Endothelial cell (in vitro differentiated cells): ENCODE measurements at regions not wholly inside any gene's neighbourhood (a gene's known extent, or its start where the extent isn't known, plus 50 kb on each side); places are given as distances from the start of the nearest gene placed in this dataset.

Experiments used
- DNase-seq: peaks from one replicate; pipeline ENCODE4 v3.0.0; 2021; ENCODE audit warnings: low spot score
- H3K27ac Mint-ChIP-seq: one replicate; pipeline ENCODE4 v1.8.0; 2021; ENCODE audit warnings: mixed read lengths, inconsistent platforms; ENCODE audit not compliant: unreplicated experiment
- H3K27me3 Mint-ChIP-seq: one replicate; pipeline ENCODE4 v1.8.0; 2021; ENCODE audit warnings: mild to moderate bottlenecking, moderate library complexity, mixed read lengths, inconsistent platforms; ENCODE audit not compliant: unreplicated experiment
- H3K36me3 Mint-ChIP-seq: one replicate; pipeline ENCODE4 v1.8.0; 2021; ENCODE audit warnings: mild to moderate bottlenecking, low read depth, mixed read lengths, inconsistent platforms; ENCODE audit not compliant: unreplicated experiment
- H3K4me1 Mint-ChIP-seq: one replicate; pipeline ENCODE4 v1.8.0; 2021; ENCODE audit warnings: mild to moderate bottlenecking, mixed read lengths, inconsistent platforms; ENCODE audit not compliant: unreplicated experiment
- H3K4me3 Mint-ChIP-seq: one replicate; pipeline ENCODE4 v1.8.0; 2021; ENCODE audit warnings: mild to moderate bottlenecking, mixed read lengths, inconsistent platforms; ENCODE audit not compliant: unreplicated experiment
- H3K9me3 Mint-ChIP-seq: one replicate; pipeline ENCODE4 v1.8.0; 2021; ENCODE audit warnings: mixed read lengths, inconsistent platforms; ENCODE audit not compliant: unreplicated experiment
- CTCF ChIP-seq: fragments of 200-600 bp; sonication (generic); IDR thresholded peaks from one replicate; pipeline ENCODE4 v1.5.0; 2021; ENCODE audit warnings: antibody characterized with exemption; ENCODE audit not compliant: unreplicated experiment

GRCh38 chr3:178120367-178120766, 415.9 kb upstream of the KCNMB2 start:
- no peak overlapping the region for H3K27ac Mint-ChIP-seq
- H3K4me3 Mint-ChIP-seq = no peak overlapping the region
- no peaks in the 10 kb centered on the region for H3K4me1 Mint-ChIP-seq
- H3K36me3 Mint-ChIP-seq = no peaks in the 10 kb centered on the region
- H3K27me3 Mint-ChIP-seq = peaks cover 1% of the 10 kb centered on the region
- no peak for DNase-seq
- TF ChIP-seq CTCF = no peak
- no peaks in the 10 kb centered on the region for H3K9me3 Mint-ChIP-seq

- no peaks in the 10 kb centered on the region for H3K9me3 Mint-ChIP-seq
- H3K4me3 Mint-ChIP-seq = no peak overlapping the region
- no peak for DNase-seq
- H3K36me3 Mint-ChIP-seq = no peaks in the 10 kb centered on the region
- no peak overlapping the region for H3K27ac Mint-ChIP-seq
- no peaks in the 10 kb centered on the region for H3K4me1 Mint-ChIP-seq
- H3K27me3 Mint-ChIP-seq = no peaks in the 10 kb centered on the region
- no peak for TF ChIP-seq CTCF
Observed at GRCh38 chr3:178126686-178127085, 409.6 kb upstream of the KCNMB2 start.

GRCh38 chr3:178127221-178127620, 409.0 kb upstream of the KCNMB2 start:
- Mint-ChIP-seq H3K36me3 (no peaks in the 10 kb centered on the region), H3K4me3 (no peak overlapping the region), H3K27me3 (no peaks in the 10 kb centered on the region), H3K4me1 (no peaks in the 10 kb centered on the region), H3K27ac (no peak overlapping the region), H3K9me3 (no peaks in the 10 kb centered on the region)
- TF ChIP-seq CTCF = no peak
- DNase-seq = no peak

GRCh38 chr3:178129109-178129508, 407.1 kb upstream of the KCNMB2 start:
- no peaks in the 10 kb centered on the region for H3K36me3 Mint-ChIP-seq
- no peak overlapping the region for H3K27ac Mint-ChIP-seq
- TF ChIP-seq CTCF = no peak
- no peaks in the 10 kb centered on the region for H3K9me3 Mint-ChIP-seq
- no peaks in the 10 kb centered on the region for H3K4me1 Mint-ChIP-seq
- DNase-seq = no peak
- no peak overlapping the region for H3K4me3 Mint-ChIP-seq
- H3K27me3 Mint-ChIP-seq = no peaks in the 10 kb centered on the region

- no peak for DNase-seq
- no peaks in the 10 kb centered on the region for H3K9me3 Mint-ChIP-seq
- no peak for TF ChIP-seq CTCF
- H3K36me3 Mint-ChIP-seq = no peaks in the 10 kb centered on the region
- peaks cover 2% of the 10 kb centered on the region for H3K27me3 Mint-ChIP-seq
- no peak overlapping the region for H3K4me3 Mint-ChIP-seq
- no peaks in the 10 kb centered on the region for H3K4me1 Mint-ChIP-seq
- H3K27ac Mint-ChIP-seq = no peak overlapping the region
Observed at GRCh38 chr3:178131801-178132200, 404.4 kb upstream of the KCNMB2 start.
